ENCODE measurements at regions not wholly inside any gene's neighbourhood (a gene's known extent, or its start where the extent isn't known, plus 50 kb on each side); places are given as distances from the start of the nearest gene placed in this dataset.

DNA sequence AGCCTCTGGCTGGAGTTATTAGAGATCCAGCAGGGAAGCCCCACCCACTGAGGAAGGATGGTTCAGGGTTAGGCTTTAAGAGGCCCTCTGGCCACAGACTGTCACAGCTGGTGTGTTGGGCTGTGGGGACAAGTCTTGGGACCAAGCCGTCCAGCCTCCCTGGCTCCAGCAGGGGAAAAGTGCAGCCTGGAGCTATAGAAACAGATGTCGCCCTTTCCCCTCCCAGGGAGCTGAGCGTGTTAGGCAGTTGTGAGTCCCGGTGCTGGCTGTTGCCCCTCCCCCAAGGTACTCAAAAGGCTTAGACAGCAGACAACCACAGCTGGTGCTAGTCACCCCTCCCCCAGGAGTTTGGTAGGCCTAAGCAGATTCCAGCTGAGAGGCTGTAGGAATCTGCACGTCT is 143.4 kb downstream of the TMEM168 start:
- TF ChIP-seq POLR2AphosphoS5 (IDR thresholded peaks at IDR 0.05; ENCODE audit: low read depth, low read length) (no peak), TCF7L2 (IDR thresholded peaks at IDR 0.05; ENCODE audit: low read depth, low read length) (no peak)
- TF ChIP-seq, protein P1, sequence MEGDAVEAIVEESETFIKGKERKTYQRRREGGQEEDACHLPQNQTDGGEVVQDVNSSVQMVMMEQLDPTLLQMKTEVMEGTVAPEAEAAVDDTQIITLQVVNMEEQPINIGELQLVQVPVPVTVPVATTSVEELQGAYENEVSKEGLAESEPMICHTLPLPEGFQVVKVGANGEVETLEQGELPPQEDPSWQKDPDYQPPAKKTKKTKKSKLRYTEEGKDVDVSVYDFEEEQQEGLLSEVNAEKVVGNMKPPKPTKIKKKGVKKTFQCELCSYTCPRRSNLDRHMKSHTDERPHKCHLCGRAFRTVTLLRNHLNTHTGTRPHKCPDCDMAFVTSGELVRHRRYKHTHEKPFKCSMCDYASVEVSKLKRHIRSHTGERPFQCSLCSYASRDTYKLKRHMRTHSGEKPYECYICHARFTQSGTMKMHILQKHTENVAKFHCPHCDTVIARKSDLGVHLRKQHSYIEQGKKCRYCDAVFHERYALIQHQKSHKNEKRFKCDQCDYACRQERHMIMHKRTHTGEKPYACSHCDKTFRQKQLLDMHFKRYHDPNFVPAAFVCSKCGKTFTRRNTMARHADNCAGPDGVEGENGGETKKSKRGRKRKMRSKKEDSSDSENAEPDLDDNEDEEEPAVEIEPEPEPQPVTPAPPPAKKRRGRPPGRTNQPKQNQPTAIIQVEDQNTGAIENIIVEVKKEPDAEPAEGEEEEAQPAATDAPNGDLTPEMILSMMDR (IDR thresholded peaks at IDR 0.05), result no peak

Data from Panc1 (cell line).